ENCODE measurements at regions not wholly inside any gene's neighbourhood (a gene's known extent, or its start where the extent isn't known, plus 50 kb on each side); places are given as distances from the start of the nearest gene placed in this dataset.

- Histone ChIP-seq H3K36me3 (ENCODE audit: control insufficient read depth in 1 of 2, insufficient read depth in 2 of 2, low read length in 1 of 2) (no peaks in the 10 kb centered on the region), H3K27me3 (ENCODE audit: control insufficient read depth in 1 of 2, insufficient read depth in 2 of 2, low read length in 1 of 2) (no peaks in the 10 kb centered on the region), H3K27ac (ENCODE audit: low read depth in 1 of 2, low read length in 2 of 2) (no peak overlapping the region), H3K4me1 (ENCODE audit: control insufficient read depth in 1 of 2, insufficient read depth in 2 of 2, low read length in 2 of 2) (no peaks in the 10 kb centered on the region), H3K9me3 (ENCODE audit: control insufficient read depth, low read length) (no peaks in the 10 kb centered on the region), H3K4me3 (ENCODE audit: low read length in 2 of 2) (no peak overlapping the region)
- intact Hi-C loops (cut with DNase I): no loop called here
- DNase-seq (no peak), ATAC-seq (ENCODE audit: low FRiP score) (no peak)
- 7 to 11% methylated on average over 3 of the region's 3 CpGs for WGBS, 2 donors
These were observed 255.1 kb downstream of the MAT2B start for GRCh38 chr5:163760498-163760897.

GRCh38 chr5:163766936-163767670 lies 261.7 kb downstream of the MAT2B start:
- 55 to 69% methylated on average over 8 of the region's 8 CpGs for whole genome bisulfite sequencing, 2 donors
- Histone ChIP-seq H3K27me3 (ENCODE audit: control insufficient read depth in 1 of 2, insufficient read depth in 2 of 2, low read length in 1 of 2) (no peaks in the 10 kb centered on the region), H3K36me3 (ENCODE audit: control insufficient read depth in 1 of 2, insufficient read depth in 2 of 2, low read length in 1 of 2) (no peaks in the 10 kb centered on the region), H3K4me3 (ENCODE audit: low read length in 2 of 2) (no peak overlapping the region), H3K9me3 (ENCODE audit: control insufficient read depth, low read length) (peaks cover 1% of the 10 kb centered on the region), H3K4me1 (ENCODE audit: control insufficient read depth in 1 of 2, insufficient read depth in 2 of 2, low read length in 2 of 2) (no peaks in the 10 kb centered on the region), H3K27ac (ENCODE audit: low read depth in 1 of 2, low read length in 2 of 2) (no peak overlapping the region)
- DNase-seq (no peak), ATAC-seq (ENCODE audit: low FRiP score) (no peak)
- intact Hi-C loops (cut with DNase I): no loop called here

- H3K4me1 ChIP-seq (ENCODE audit: control insufficient read depth in 1 of 2, insufficient read depth in 2 of 2, low read length in 2 of 2): no peaks in the 10 kb centered on the region
- 27 to 33% methylated on average over 2 of the region's 2 CpGs for WGBS, 2 donors
- ATAC-seq (ENCODE audit: low FRiP score): no peak
- no peak for DNase-seq
- intact Hi-C loops (cut with DNase I): no loop called here
- no peak overlapping the region for H3K4me3 ChIP-seq (ENCODE audit: low read length in 2 of 2)
- H3K9me3 ChIP-seq (ENCODE audit: control insufficient read depth, low read length): peaks cover 1% of the 10 kb centered on the region
- H3K36me3 ChIP-seq (ENCODE audit: control insufficient read depth in 1 of 2, insufficient read depth in 2 of 2, low read length in 1 of 2): no peaks in the 10 kb centered on the region
- no peak overlapping the region for H3K27ac ChIP-seq (ENCODE audit: low read depth in 1 of 2, low read length in 2 of 2)
- H3K27me3 ChIP-seq (ENCODE audit: control insufficient read depth in 1 of 2, insufficient read depth in 2 of 2, low read length in 1 of 2): no peaks in the 10 kb centered on the region
These were observed 265.2 kb downstream of the MAT2B start for GRCh38 chr5:163770625-163771024.

- Histone ChIP-seq H3K9me3 (ENCODE audit: control insufficient read depth, low read length) (peaks cover 1% of the 10 kb centered on the region), H3K27ac (ENCODE audit: low read depth in 1 of 2, low read length in 2 of 2) (no peak overlapping the region), H3K4me1 (ENCODE audit: control insufficient read depth in 1 of 2, insufficient read depth in 2 of 2, low read length in 2 of 2) (no peaks in the 10 kb centered on the region), H3K36me3 (ENCODE audit: control insufficient read depth in 1 of 2, insufficient read depth in 2 of 2, low read length in 1 of 2) (no peaks in the 10 kb centered on the region), H3K4me3 (ENCODE audit: low read length in 2 of 2) (no peak overlapping the region), H3K27me3 (ENCODE audit: control insufficient read depth in 1 of 2, insufficient read depth in 2 of 2, low read length in 1 of 2) (no peaks in the 10 kb centered on the region)
- WGBS, 2 donors: 74 to 79% methylated on average over 1 of the region's 1 CpG
- no peak for DNase-seq
- intact Hi-C loops (cut with DNase I): no loop called here
- no peak for ATAC-seq (ENCODE audit: low FRiP score)
These were observed 266.8 kb downstream of the MAT2B start for GRCh38 chr5:163772241-163772640.

GRCh38 chr5:163772644-163773043 lies 267.2 kb downstream of the MAT2B start:
- ATAC-seq (ENCODE audit: low FRiP score) (no peak), DNase-seq (no peak)
- intact Hi-C loops (cut with DNase I): no loop called here

GRCh38 chr5:163773226-163773625 lies 267.8 kb downstream of the MAT2B start:
- no peak for ATAC-seq (ENCODE audit: low FRiP score)
- WGBS, 2 donors: 58 to 65% methylated on average over 6 of the region's 6 CpGs
- Histone ChIP-seq H3K27me3 (ENCODE audit: control insufficient read depth in 1 of 2, insufficient read depth in 2 of 2, low read length in 1 of 2) (no peaks in the 10 kb centered on the region), H3K9me3 (ENCODE audit: control insufficient read depth, low read length) (peaks cover 1% of the 10 kb centered on the region), H3K4me1 (ENCODE audit: control insufficient read depth in 1 of 2, insufficient read depth in 2 of 2, low read length in 2 of 2) (no peaks in the 10 kb centered on the region), H3K36me3 (ENCODE audit: control insufficient read depth in 1 of 2, insufficient read depth in 2 of 2, low read length in 1 of 2) (no peaks in the 10 kb centered on the region), H3K4me3 (ENCODE audit: low read length in 2 of 2) (no peak overlapping the region), H3K27ac (ENCODE audit: low read depth in 1 of 2, low read length in 2 of 2) (no peak overlapping the region)
- DNase-seq: no peak
- intact Hi-C loops (cut with DNase I): no loop called here

More at GRCh38 chr5:163772644-163773043, 267.2 kb downstream of the MAT2B start:
- no peaks in the 10 kb centered on the region for H3K36me3 ChIP-seq (ENCODE audit: control insufficient read depth in 1 of 2, insufficient read depth in 2 of 2, low read length in 1 of 2)
- H3K27ac ChIP-seq (ENCODE audit: low read depth in 1 of 2, low read length in 2 of 2): no peak overlapping the region
- no peaks in the 10 kb centered on the region for H3K4me1 ChIP-seq (ENCODE audit: control insufficient read depth in 1 of 2, insufficient read depth in 2 of 2, low read length in 2 of 2)
- no peak overlapping the region for H3K4me3 ChIP-seq (ENCODE audit: low read length in 2 of 2)
- H3K9me3 ChIP-seq (ENCODE audit: control insufficient read depth, low read length): peaks cover 1% of the 10 kb centered on the region
- H3K27me3 ChIP-seq (ENCODE audit: control insufficient read depth in 1 of 2, insufficient read depth in 2 of 2, low read length in 1 of 2): no peaks in the 10 kb centered on the region
- 63 to 66% methylated on average over 2 of the region's 2 CpGs for WGBS, 2 donors

GRCh38 chr5:163789870-163790269 lies 284.5 kb downstream of the MAT2B start:
- 72 to 81% methylated on average over 3 of the region's 3 CpGs for WGBS, 2 donors
- Histone ChIP-seq H3K4me3 (ENCODE audit: low read length in 2 of 2) (no peak overlapping the region), H3K27ac (ENCODE audit: low read depth in 1 of 2, low read length in 2 of 2) (no peak overlapping the region), H3K36me3 (ENCODE audit: control insufficient read depth in 1 of 2, insufficient read depth in 2 of 2, low read length in 1 of 2) (no peaks in the 10 kb centered on the region), H3K9me3 (ENCODE audit: control insufficient read depth, low read length) (no peaks in the 10 kb centered on the region), H3K27me3 (ENCODE audit: control insufficient read depth in 1 of 2, insufficient read depth in 2 of 2, low read length in 1 of 2) (no peaks in the 10 kb centered on the region), H3K4me1 (ENCODE audit: control insufficient read depth in 1 of 2, insufficient read depth in 2 of 2, low read length in 2 of 2) (no peaks in the 10 kb centered on the region)
- ATAC-seq (ENCODE audit: low FRiP score) (no peak), DNase-seq (no peak)
- intact Hi-C loops (cut with DNase I): no loop called here

GRCh38 chr5:163790497-163790896 lies 285.1 kb downstream of the MAT2B start:
- no peak for ATAC-seq (ENCODE audit: low FRiP score)
- no peak overlapping the region for H3K27ac ChIP-seq (ENCODE audit: low read depth in 1 of 2, low read length in 2 of 2)
- intact Hi-C loops (cut with DNase I): no loop called here
- H3K4me1 ChIP-seq (ENCODE audit: control insufficient read depth in 1 of 2, insufficient read depth in 2 of 2, low read length in 2 of 2): no peaks in the 10 kb centered on the region
- H3K9me3 ChIP-seq (ENCODE audit: control insufficient read depth, low read length): no peaks in the 10 kb centered on the region
- no peaks in the 10 kb centered on the region for H3K36me3 ChIP-seq (ENCODE audit: control insufficient read depth in 1 of 2, insufficient read depth in 2 of 2, low read length in 1 of 2)
- H3K27me3 ChIP-seq (ENCODE audit: control insufficient read depth in 1 of 2, insufficient read depth in 2 of 2, low read length in 1 of 2): no peaks in the 10 kb centered on the region
- 66 to 71% methylated on average over 2 of the region's 2 CpGs for WGBS, 2 donors
- DNase-seq: no peak
- no peak overlapping the region for H3K4me3 ChIP-seq (ENCODE audit: low read length in 2 of 2)

GRCh38 chr5:163794993-163795392 lies 289.6 kb downstream of the MAT2B start:
- WGBS, 2 donors: 79 to 83% methylated on average over 2 of the region's 2 CpGs
- no peak for ATAC-seq (ENCODE audit: low FRiP score)
- no peaks in the 10 kb centered on the region for H3K4me1 ChIP-seq (ENCODE audit: control insufficient read depth in 1 of 2, insufficient read depth in 2 of 2, low read length in 2 of 2)

More at GRCh38 chr5:163794993-163795392, 289.6 kb downstream of the MAT2B start:
- intact Hi-C loops (cut with DNase I): no loop called here
- H3K9me3 ChIP-seq (ENCODE audit: control insufficient read depth, low read length): no peaks in the 10 kb centered on the region
- H3K36me3 ChIP-seq (ENCODE audit: control insufficient read depth in 1 of 2, insufficient read depth in 2 of 2, low read length in 1 of 2): no peaks in the 10 kb centered on the region
- no peak overlapping the region for H3K4me3 ChIP-seq (ENCODE audit: low read length in 2 of 2)
- peaks cover 0 to 1% of the 10 kb centered on the region in 2 donors for H3K27me3 ChIP-seq (ENCODE audit: control insufficient read depth in 1 of 2, insufficient read depth in 2 of 2, low read length in 1 of 2)
- no peak overlapping the region for H3K27ac ChIP-seq (ENCODE audit: low read depth in 1 of 2, low read length in 2 of 2)
- no peak for DNase-seq

All from aorta (tissue), 5 donors.